Peyer's patch (tissue), 4 donors: ENCODE measurements at regions not wholly inside any gene's neighbourhood (a gene's known extent, or its start where the extent isn't known, plus 50 kb on each side); places are given as distances from the start of the nearest gene placed in this dataset.
"Not testable (repeated sequence)": the region's sequence is repeated elsewhere in the genome, so short reads cannot be mapped to it uniquely, and the experiment has no call there.

Source experiments
- DNase-seq, 3 donors: peaks; one replicate each; pipeline ENCODE4 v3.0.0-alpha.2; 2017 to 2019
- H3K27ac ChIP-seq, 4 donors: fragments of 200-600 bp; sonication (generic); one replicate each; pipeline ENCODE4 v1.5.1; 2016 to 2019
- H3K27me3 ChIP-seq, 2 donors: fragments of 200-600 bp; sonication (generic); one replicate each; pipeline ENCODE4 v1.5.1; 2019
- H3K36me3 ChIP-seq, 3 donors: fragments of 200-600 bp; sonication (generic); one replicate each; pipeline ENCODE4 v1.5.1; 2016 to 2019
- H3K4me1 ChIP-seq, 4 donors: fragments of 200-600 bp; sonication (generic); one replicate each; pipeline ENCODE4 v1.5.1; 2016 to 2019
- H3K4me3 ChIP-seq, 4 donors: fragments of 200-600 bp; sonication (generic); 1 replicate in 3 of 4; 2 replicates in 1 of 4; pipeline ENCODE4 v1.5.1; 2016 to 2019; ENCODE audit warnings: mild to moderate bottlenecking in 1 of 4
- H3K9me3 ChIP-seq, 4 donors: fragments of 200-600 bp; sonication (generic); one replicate each; pipeline ENCODE4 v1.5.1; 2016 to 2019; ENCODE audit warnings: mild to moderate bottlenecking in 1 of 4
- CTCF ChIP-seq, 6 experiments: fragments of 450-650 bp in 4 of 6; fragments of 200-600 bp in 2 of 6; sonication (generic) in 1 of 6; IDR thresholded peaks; one replicate each; pipeline ENCODE4 v1.5.1; 2017 to 2019; ENCODE audit warnings: antibody characterized with exemption in 6 of 6, mild to moderate bottlenecking in 3 of 6, moderate library complexity in 1 of 6
- POLR2A ChIP-seq, 2 donors: fragments of 450-650 bp; IDR thresholded peaks; one replicate each; pipeline ENCODE4 v1.5.1; 2017; ENCODE audit warnings: antibody characterized with exemption in 2 of 2, mild to moderate bottlenecking in 2 of 2, moderate library complexity in 2 of 2

GRCh38 chr3:71926262-71926600 lies 141.3 kb upstream of the PROK2 start:
- H3K36me3 ChIP-seq, result no peaks in the 10 kb centered on the region
- H3K4me1 ChIP-seq, result no peaks in the 10 kb centered on the region
- no peaks in the 10 kb centered on the region for H3K9me3 ChIP-seq
- no peak overlapping the region for H3K27ac ChIP-seq
- no peak overlapping the region for H3K4me3 ChIP-seq
- H3K27me3 ChIP-seq, result no peaks in the 10 kb centered on the region
- peak in 1 of 3 donors; percentile 62 for DNase-seq
- no peak for TF ChIP-seq POLR2A (IDR thresholded peaks at IDR 0.05)
- peak in 3 of 6 experiments; percentile 59 to 67 (median 66) for TF ChIP-seq CTCF (IDR thresholded peaks at IDR 0.05)

DNA sequence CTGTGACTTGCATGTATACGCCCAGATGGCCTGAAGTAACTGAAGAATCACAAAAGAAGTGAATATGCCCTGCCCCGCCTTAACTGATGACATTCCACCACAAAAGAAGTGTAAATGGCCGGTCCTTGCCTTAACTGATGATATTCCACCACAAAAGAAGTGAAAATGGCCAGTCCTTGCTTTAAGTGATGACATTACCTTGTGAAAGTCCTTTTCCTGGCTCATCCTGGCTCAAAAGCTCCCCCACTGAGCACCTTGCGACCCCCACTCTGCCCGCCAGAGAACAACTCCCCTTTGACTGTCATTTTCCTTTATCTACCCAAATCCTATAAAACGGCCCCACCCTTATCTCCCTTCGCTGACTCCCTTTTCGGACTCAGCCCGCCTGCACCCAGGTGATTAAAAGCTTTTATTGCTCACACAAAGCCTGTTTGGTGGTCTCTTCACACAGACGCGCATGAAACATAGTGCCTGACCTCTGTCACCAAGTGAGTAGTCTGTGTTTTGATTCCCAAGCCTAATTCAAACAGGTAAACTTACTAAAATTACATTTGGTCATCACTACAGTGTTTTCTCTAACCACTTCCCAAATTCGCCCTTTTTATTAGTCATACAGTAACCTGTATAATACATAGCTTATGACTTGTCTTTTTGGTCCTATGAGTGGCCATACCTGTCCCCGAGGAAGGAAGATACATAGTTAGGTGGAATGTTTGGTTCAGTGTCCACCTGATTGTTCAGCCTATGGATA lies 140.7 kb upstream of the PROK2 start:
- H3K4me3 ChIP-seq, H3K9me3 ChIP-seq, DNase-seq: not testable (repeated sequence)

GRCh38 chr3:71924721-71925120 lies 139.8 kb upstream of the PROK2 start:
- Histone ChIP-seq H3K36me3 (no peaks in the 10 kb centered on the region), H3K27ac (no peak overlapping the region), H3K4me3 (no peak overlapping the region), H3K27me3 (no peaks in the 10 kb centered on the region), H3K4me1 (no peaks in the 10 kb centered on the region), H3K9me3 (no peaks in the 10 kb centered on the region)
- TF ChIP-seq POLR2A (IDR thresholded peaks at IDR 0.05) (no peak), CTCF (IDR thresholded peaks at IDR 0.05) (no peak)
- no peak for DNase-seq

More for the DNA sequence above, 140.7 kb upstream of the PROK2 start:
- not testable (repeated sequence) for H3K27ac ChIP-seq, H3K4me1 ChIP-seq, H3K36me3 ChIP-seq, H3K27me3 ChIP-seq

DNA sequence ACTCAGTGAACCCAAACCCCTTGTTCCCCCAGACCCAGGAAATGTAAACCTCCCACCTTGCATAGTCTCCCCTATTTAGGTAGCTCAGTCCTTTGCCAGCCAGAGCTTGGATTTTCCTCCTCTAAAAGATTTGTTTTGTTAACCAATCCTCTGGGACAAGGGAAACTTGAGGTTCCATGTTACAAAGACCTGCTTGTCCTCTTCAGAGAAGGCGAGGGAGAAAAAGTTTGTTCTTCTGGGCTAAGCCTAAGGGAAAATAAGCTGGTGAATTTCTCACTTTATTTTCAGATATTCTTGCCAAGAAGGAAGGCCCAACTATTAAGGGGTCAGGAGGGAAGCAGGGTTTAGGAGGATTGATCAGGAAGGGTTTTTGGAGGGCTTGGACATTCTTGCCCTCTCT lies 136.1 kb upstream of the PROK2 start:
- H3K27ac ChIP-seq, result no peak overlapping the region
- no peaks in the 10 kb centered on the region for H3K27me3 ChIP-seq
- H3K9me3 ChIP-seq, result no peaks in the 10 kb centered on the region
- TF ChIP-seq CTCF (IDR thresholded peaks at IDR 0.05) (no peak), POLR2A (IDR thresholded peaks at IDR 0.05) (no peak)
- no peak for DNase-seq
- H3K4me3 ChIP-seq, result no peak overlapping the region
- no peaks in the 10 kb centered on the region for H3K36me3 ChIP-seq
- H3K4me1 ChIP-seq, result no peaks in the 10 kb centered on the region

GRCh38 chr3:71919572-71919971 lies 134.6 kb upstream of the PROK2 start:
- Histone ChIP-seq H3K9me3 (no peaks in the 10 kb centered on the region), H3K27me3 (no peaks in the 10 kb centered on the region), H3K36me3 (no peaks in the 10 kb centered on the region), H3K4me3 (no peak overlapping the region), H3K27ac (no peak overlapping the region), H3K4me1 (no peaks in the 10 kb centered on the region)
- no peak for DNase-seq
- TF ChIP-seq CTCF (IDR thresholded peaks at IDR 0.05) (no peak), POLR2A (IDR thresholded peaks at IDR 0.05) (no peak)

- DNase-seq, result no peak
- H3K4me3 ChIP-seq, result no peak overlapping the region
- no peaks in the 10 kb centered on the region for H3K9me3 ChIP-seq
- no peaks in the 10 kb centered on the region for H3K4me1 ChIP-seq
- TF ChIP-seq POLR2A (IDR thresholded peaks at IDR 0.05), result no peak
- no peak for TF ChIP-seq CTCF (IDR thresholded peaks at IDR 0.05)
- no peak overlapping the region for H3K27ac ChIP-seq
- H3K27me3 ChIP-seq, result no peaks in the 10 kb centered on the region
- H3K36me3 ChIP-seq, result no peaks in the 10 kb centered on the region
These were observed 132.6 kb upstream of the PROK2 start for GRCh38 chr3:71917545-71917944.
